ENCODE measurements at regions not wholly inside any gene's neighbourhood (a gene's known extent, or its start where the extent isn't known, plus 50 kb on each side); places are given as distances from the start of the nearest gene placed in this dataset.

GRCh38 chr2:195413422-195413821 lies 243.6 kb upstream of the SLC39A10 start:
- TF ChIP-seq ZBTB33 (CRISPR knock-in tag; IDR thresholded peaks at IDR 0.05) (no peak), ZBTB40 (IDR thresholded peaks at IDR 0.05) (no peak), ZBTB40 (CRISPR knock-in tag; IDR thresholded peaks at IDR 0.05) (no peak), ELK4 (CRISPR knock-in tag; IDR thresholded peaks at IDR 0.05; ENCODE audit: borderline replicate concordance) (no peak), ZSCAN20 (CRISPR knock-in tag; IDR thresholded peaks at IDR 0.05; ENCODE audit: borderline replicate concordance) (no peak), ZNF503 (CRISPR knock-in tag; IDR thresholded peaks at IDR 0.05) (no peak), CBX2 (IDR thresholded peaks at IDR 0.05; ENCODE audit: low read depth, low read length) (no peak), CBX2 (CRISPR knock-in tag; IDR thresholded peaks at IDR 0.05; ENCODE audit: low read depth) (no peak), ZNF383 (CRISPR knock-in tag; IDR thresholded peaks at IDR 0.05; ENCODE audit: borderline replicate concordance) (no peak), AKAP8 (CRISPR knock-in tag; IDR thresholded peaks at IDR 0.05) (no peak), GLMP (CRISPR knock-in tag; IDR thresholded peaks at IDR 0.05; ENCODE audit: borderline replicate concordance) (no peak), MXI1 (IDR thresholded peaks at IDR 0.05; ENCODE audit: borderline replicate concordance, low read depth, low read length) (no peak), GATAD1 (CRISPR knock-in tag; IDR thresholded peaks at IDR 0.05) (no peak), POLR2AphosphoS5 (IDR thresholded peaks at IDR 0.05; ENCODE audit: low read depth, low read length) (no peak)
